ENCODE measurements at regions not wholly inside any gene's neighbourhood (a gene's known extent, or its start where the extent isn't known, plus 50 kb on each side); places are given as distances from the start of the nearest gene placed in this dataset.

- no peak overlapping the region for H3K27ac Mint-ChIP-seq
These were observed 121.7 kb downstream of the TMEM130 start for GRCh38 chr7:98748090-98748489.

GRCh38 chr7:98753176-98753575 is 116.6 kb downstream of the TMEM130 start:
- H3K4me2 ChIP-seq (replicated peaks; ENCODE audit: low read depth, low read length, poor library complexity, severe bottlenecking): no peak overlapping the region
- Mint-ChIP-seq H3K9me3 (ENCODE audit: insufficient read depth) (no peaks in the 10 kb centered on the region), H3K4me3 (no peak overlapping the region), H3K4me1 (no peaks in the 10 kb centered on the region), H3K27me3 (peaks cover 19% of the 10 kb centered on the region), H3K27ac (no peak overlapping the region)
- H4K20me1 ChIP-seq (ENCODE audit: control insufficient read depth, insufficient read depth, low read length, poor library complexity, severe bottlenecking): no peaks in the 10 kb centered on the region
- H3K27ac ChIP-seq (ENCODE audit: low read length in 2 of 2): no peak overlapping the region
- peaks cover 0 to 13% (median 0%) of the 10 kb centered on the region in 3 donors for H3K9me3 ChIP-seq (ENCODE audit: control extremely low read depth in 1 of 3, control insufficient read depth in 2 of 3, insufficient read depth in 1 of 3, low read length in 2 of 3)
- TF ChIP-seq, protein P1, sequence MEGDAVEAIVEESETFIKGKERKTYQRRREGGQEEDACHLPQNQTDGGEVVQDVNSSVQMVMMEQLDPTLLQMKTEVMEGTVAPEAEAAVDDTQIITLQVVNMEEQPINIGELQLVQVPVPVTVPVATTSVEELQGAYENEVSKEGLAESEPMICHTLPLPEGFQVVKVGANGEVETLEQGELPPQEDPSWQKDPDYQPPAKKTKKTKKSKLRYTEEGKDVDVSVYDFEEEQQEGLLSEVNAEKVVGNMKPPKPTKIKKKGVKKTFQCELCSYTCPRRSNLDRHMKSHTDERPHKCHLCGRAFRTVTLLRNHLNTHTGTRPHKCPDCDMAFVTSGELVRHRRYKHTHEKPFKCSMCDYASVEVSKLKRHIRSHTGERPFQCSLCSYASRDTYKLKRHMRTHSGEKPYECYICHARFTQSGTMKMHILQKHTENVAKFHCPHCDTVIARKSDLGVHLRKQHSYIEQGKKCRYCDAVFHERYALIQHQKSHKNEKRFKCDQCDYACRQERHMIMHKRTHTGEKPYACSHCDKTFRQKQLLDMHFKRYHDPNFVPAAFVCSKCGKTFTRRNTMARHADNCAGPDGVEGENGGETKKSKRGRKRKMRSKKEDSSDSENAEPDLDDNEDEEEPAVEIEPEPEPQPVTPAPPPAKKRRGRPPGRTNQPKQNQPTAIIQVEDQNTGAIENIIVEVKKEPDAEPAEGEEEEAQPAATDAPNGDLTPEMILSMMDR (IDR thresholded peaks at IDR 0.05): no peak
- no peak for TF ChIP-seq EZH2 (IDR thresholded peaks at IDR 0.05; ENCODE audit: borderline replicate concordance, insufficient read depth, low read depth, low read length, poor library complexity, severe bottlenecking)
- CTCF ChIA-PET: no interaction called here
- peaks cover 0 to 10% (median 0%) of the 10 kb centered on the region in 4 experiments for H3K27me3 ChIP-seq (replicated peaks in 1 of 4; ENCODE audit: control extremely low read depth in 1 of 4, control insufficient read depth in 3 of 4, insufficient read depth in 4 of 4, low read length in 3 of 4)
- H3K79me2 ChIP-seq (ENCODE audit: control insufficient read depth, insufficient read depth, low read length): no peaks in the 10 kb centered on the region
- H3K9ac ChIP-seq (ENCODE audit: low read length): no peak overlapping the region
- POLR2A ChIA-PET: no interaction called here
- no peaks in the 10 kb centered on the region for H3K36me3 ChIP-seq (replicated peaks in 1 of 2; ENCODE audit: control extremely low read depth in 1 of 2, control insufficient read depth in 1 of 2, extremely low read depth in 1 of 2, insufficient read depth in 2 of 2, low read length in 1 of 2)
- H2AFZ ChIP-seq (ENCODE audit: insufficient read depth, low read depth, low read length, poor library complexity, severe bottlenecking): no peak overlapping the region
- no peak overlapping the region for H3K4me3 ChIP-seq (ENCODE audit: control extremely low read depth in 1 of 5, extremely low read depth in 1 of 5, insufficient read depth in 1 of 5, low read depth in 2 of 5, low read length in 4 of 5)
- DNase-seq: no peak
- no peaks in the 10 kb centered on the region for H3K4me1 ChIP-seq (ENCODE audit: control insufficient read depth in 2 of 2, insufficient read depth in 2 of 2, low read length in 2 of 2)
- intact Hi-C loops (cut with micrococcal nuclease): no loop called here
- ATAC-seq (ENCODE audit: low read depth): no peak
- WGBS (ENCODE audit: insufficient coverage): 87% methylated on average over 5 of the region's 7 CpGs

More at GRCh38 chr7:98748090-98748489, 121.7 kb downstream of the TMEM130 start:
- Histone ChIP-seq H3K27ac (ENCODE audit: low read length in 2 of 2) (no peak overlapping the region), H3K9ac (ENCODE audit: low read length) (no peak overlapping the region), H3K4me3 (ENCODE audit: control extremely low read depth in 1 of 5, extremely low read depth in 1 of 5, insufficient read depth in 1 of 5, low read depth in 2 of 5, low read length in 4 of 5) (no peak overlapping the region), H3K27me3 (replicated peaks in 1 of 4; ENCODE audit: control extremely low read depth in 1 of 4, control insufficient read depth in 3 of 4, insufficient read depth in 4 of 4, low read length in 3 of 4) (peaks cover 0 to 17% (median 0%) of the 10 kb centered on the region in 4 experiments), H3K36me3 (replicated peaks in 1 of 2; ENCODE audit: control extremely low read depth in 1 of 2, control insufficient read depth in 1 of 2, extremely low read depth in 1 of 2, insufficient read depth in 2 of 2, low read length in 1 of 2) (no peaks in the 10 kb centered on the region), H3K9me3 (ENCODE audit: control extremely low read depth in 1 of 3, control insufficient read depth in 2 of 3, insufficient read depth in 1 of 3, low read length in 2 of 3) (peaks cover 0 to 5% (median 0%) of the 10 kb centered on the region in 3 donors), H4K20me1 (ENCODE audit: control insufficient read depth, insufficient read depth, low read length, poor library complexity, severe bottlenecking) (no peaks in the 10 kb centered on the region), H3K4me2 (replicated peaks; ENCODE audit: low read depth, low read length, poor library complexity, severe bottlenecking) (no peak overlapping the region), H3K79me2 (ENCODE audit: control insufficient read depth, insufficient read depth, low read length) (no peaks in the 10 kb centered on the region), H2AFZ (ENCODE audit: insufficient read depth, low read depth, low read length, poor library complexity, severe bottlenecking) (no peak overlapping the region), H3K4me1 (ENCODE audit: control insufficient read depth in 2 of 2, insufficient read depth in 2 of 2, low read length in 2 of 2) (no peaks in the 10 kb centered on the region)
- DNase-seq (no peak), ATAC-seq (ENCODE audit: low read depth) (no peak)
- CTCF ChIA-PET: no interaction called here
- H3K4me3 Mint-ChIP-seq: no peak overlapping the region
- H3K9me3 Mint-ChIP-seq (ENCODE audit: insufficient read depth): no peaks in the 10 kb centered on the region
- no peak for TF ChIP-seq EZH2 (IDR thresholded peaks at IDR 0.05; ENCODE audit: borderline replicate concordance, insufficient read depth, low read depth, low read length, poor library complexity, severe bottlenecking)
- TF ChIP-seq, protein P1 (IDR thresholded peaks at IDR 0.05): no peak
- POLR2A ChIA-PET: interaction anchor here (0.6 kb wide), 1 partner anchor 454 kb away, joined by 3 read pairs; no protein-coding TSS in a partner anchor
- intact Hi-C loops (cut with micrococcal nuclease): no loop called here
- 29% methylated on average over 1 of the region's 1 CpG for WGBS (ENCODE audit: insufficient coverage)
- no peaks in the 10 kb centered on the region for H3K4me1 Mint-ChIP-seq
- peaks cover 19% of the 10 kb centered on the region for H3K27me3 Mint-ChIP-seq
